Upper lobe of left lung (tissue), 6 donors: ENCODE measurements at regions not wholly inside any gene's neighbourhood (a gene's known extent, or its start where the extent isn't known, plus 50 kb on each side); places are given as distances from the start of the nearest gene placed in this dataset.

Experiments used
- ATAC-seq, 2 donors: fragments of 200-7000 bp; cut with Tn5 transposase; one replicate each; pipeline ENCODE4 v1.9.1; 2022; ENCODE audit warnings: mild to moderate bottlenecking in 2 of 2, moderate library complexity in 2 of 2; ENCODE audit not compliant: low FRiP score in 2 of 2
- DNase-seq, 2 donors: peaks; one replicate each; pipeline ENCODE4 v3.0.0-alpha.2; 2019 to 2020
- H3K27ac ChIP-seq, 4 donors: fragments of 200-600 bp; sonication (generic); one replicate each; pipeline ENCODE4 v1.5.1; 2016 to 2019
- H3K27me3 ChIP-seq, 4 donors: fragments of 200-600 bp; sonication (generic); one replicate each; pipeline ENCODE4 v1.5.1; 2017 to 2019
- H3K36me3 ChIP-seq, 4 donors: fragments of 200-600 bp; sonication (generic); one replicate each; pipeline ENCODE4 v1.5.1; 2016 to 2019
- H3K4me1 ChIP-seq, 4 donors: fragments of 200-600 bp; sonication (generic); one replicate each; pipeline ENCODE4 v1.5.1; 2018 to 2019
- H3K4me3 ChIP-seq, 4 donors: fragments of 200-600 bp; sonication (generic); one replicate each; pipeline ENCODE4 v1.5.1; 2017 to 2019; ENCODE audit warnings: mild to moderate bottlenecking in 2 of 4, moderate library complexity in 1 of 4
- H3K9me3 ChIP-seq, 4 donors: fragments of 200-600 bp; sonication (generic); one replicate each; pipeline ENCODE4 v1.5.1; 2018 to 2019
- CTCF ChIP-seq, 6 experiments: fragments of 450-650 bp in 4 of 6; fragments of 200-600 bp in 2 of 6; sonication (generic) in 2 of 6; IDR thresholded peaks; one replicate each; pipeline ENCODE4 v1.5.1; 2016 to 2019; ENCODE audit warnings: antibody characterized with exemption in 6 of 6
- EP300 ChIP-seq, 4 donors: sonication (generic); formaldehyde crosslinking; IDR thresholded peaks; one replicate each; pipeline ENCODE4 v1.5.1; 2017; ENCODE audit warnings: antibody characterized with exemption in 4 of 4, control low read depth in 2 of 4
- POLR2A ChIP-seq, 4 donors: fragments of 450-650 bp; IDR thresholded peaks; one replicate each; pipeline ENCODE4 v1.5.1; 2016 to 2017; ENCODE audit warnings: antibody characterized with exemption in 4 of 4, mild to moderate bottlenecking in 2 of 4
- POLR2AphosphoS5 ChIP-seq, 2 donors: sonication (generic); formaldehyde crosslinking; IDR thresholded peaks; one replicate each; pipeline ENCODE4 v1.5.1; 2017; ENCODE audit warnings: antibody characterized with exemption in 2 of 2
- WGBS, 2 donors: methylation state at CpG; one replicate each; pipeline ENCODE4 v1.1.5; 2017 to 2018; 5-methylcytosine and 5-hydroxymethylcytosine counted together
- donor health status: DM: no; HTN: no; CAD: no; lungs with moderate emphysema.
- donor health status: DM: no; HTN: yes; CAD: no; lungs with severe emphysema.

DNA sequence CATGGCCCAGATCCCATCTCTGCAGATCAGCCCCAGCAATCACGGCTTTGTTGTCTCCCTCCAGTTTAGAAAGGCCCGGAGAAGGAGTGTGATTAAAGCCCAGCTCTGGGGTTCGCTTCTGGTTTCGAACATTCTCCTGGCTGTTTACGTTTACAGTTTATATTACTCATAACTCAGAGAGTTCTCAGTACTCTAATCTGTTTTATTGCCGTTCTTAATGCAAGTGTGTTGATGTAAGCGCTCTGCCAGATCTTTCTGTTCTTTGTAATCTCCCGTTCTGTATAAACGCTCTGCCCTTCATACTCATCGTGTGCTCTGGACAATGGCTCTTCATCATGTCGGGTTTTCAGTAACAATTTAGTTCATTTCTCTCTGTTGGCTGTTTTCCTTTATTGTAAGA lies 82.5 kb upstream of the PRNP start:
- Histone ChIP-seq H3K4me3 (no peak overlapping the region), H3K27me3 (no peaks in the 10 kb centered on the region), H3K27ac (no peak overlapping the region), H3K36me3 (no peaks in the 10 kb centered on the region), H3K9me3 (no peaks in the 10 kb centered on the region), H3K4me1 (peaks cover 0 to 4% (median 2%) of the 10 kb centered on the region in 4 donors)
- TF ChIP-seq POLR2A (IDR thresholded peaks at IDR 0.05) (no peak), POLR2AphosphoS5 (IDR thresholded peaks at IDR 0.05) (no peak), CTCF (IDR thresholded peaks at IDR 0.05) (no peak), EP300 (IDR thresholded peaks at IDR 0.05) (no peak)
- DNase-seq (no peak), ATAC-seq (no peak)
- WGBS, 2 donors: 73 to 75% methylated on average over 11 of the region's 11 CpGs

DNA sequence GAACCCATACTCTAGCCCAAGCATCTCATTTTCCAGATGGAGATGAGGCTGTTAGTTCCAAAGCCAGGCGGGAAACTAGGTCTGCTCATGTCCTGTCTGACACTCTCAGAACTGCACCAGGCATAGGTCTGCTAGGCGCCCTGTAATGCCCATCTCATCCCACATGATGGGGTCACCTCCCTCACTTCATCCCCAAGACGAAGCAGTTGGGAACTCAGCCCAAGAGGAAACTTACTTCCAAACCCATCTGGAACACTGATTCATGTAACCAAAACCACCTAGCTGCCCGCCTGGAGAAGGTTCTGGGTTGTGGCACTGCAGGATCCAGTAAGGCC lies 84.0 kb upstream of the PRNP start:
- TF ChIP-seq POLR2AphosphoS5 (IDR thresholded peaks at IDR 0.05) (no peak), POLR2A (IDR thresholded peaks at IDR 0.05) (no peak), EP300 (IDR thresholded peaks at IDR 0.05) (no peak), CTCF (IDR thresholded peaks at IDR 0.05) (no peak)
- H3K27ac ChIP-seq: no peak overlapping the region
- H3K36me3 ChIP-seq: no peaks in the 10 kb centered on the region
- WGBS, 2 donors: 83 to 94% methylated on average over 3 to 4 of the region's 4 CpGs
- H3K4me1 ChIP-seq: peaks cover 0 to 4% (median 0%) of the 10 kb centered on the region in 4 donors
- DNase-seq (no peak), ATAC-seq (no peak)
- no peak overlapping the region for H3K4me3 ChIP-seq
- H3K9me3 ChIP-seq: no peaks in the 10 kb centered on the region
- no peaks in the 10 kb centered on the region for H3K27me3 ChIP-seq

GRCh38 chr20:4601630-4602296 lies 84.5 kb upstream of the PRNP start:
- peak in 1 of 2 donors; percentile 49 for ATAC-seq
- Histone ChIP-seq H3K4me1 (peaks cover 0 to 4% (median 0%) of the 10 kb centered on the region in 4 donors), H3K36me3 (no peaks in the 10 kb centered on the region), H3K4me3 (no peak overlapping the region), H3K9me3 (no peaks in the 10 kb centered on the region), H3K27ac (no peak overlapping the region), H3K27me3 (no peaks in the 10 kb centered on the region)
- peak in 1 of 2 donors; percentile 53 for DNase-seq
- WGBS, 2 donors: 57 to 58% methylated on average over 8 of the region's 8 CpGs
- TF ChIP-seq POLR2AphosphoS5 (IDR thresholded peaks at IDR 0.05) (no peak), EP300 (IDR thresholded peaks at IDR 0.05) (no peak), POLR2A (IDR thresholded peaks at IDR 0.05) (no peak)

DNA sequence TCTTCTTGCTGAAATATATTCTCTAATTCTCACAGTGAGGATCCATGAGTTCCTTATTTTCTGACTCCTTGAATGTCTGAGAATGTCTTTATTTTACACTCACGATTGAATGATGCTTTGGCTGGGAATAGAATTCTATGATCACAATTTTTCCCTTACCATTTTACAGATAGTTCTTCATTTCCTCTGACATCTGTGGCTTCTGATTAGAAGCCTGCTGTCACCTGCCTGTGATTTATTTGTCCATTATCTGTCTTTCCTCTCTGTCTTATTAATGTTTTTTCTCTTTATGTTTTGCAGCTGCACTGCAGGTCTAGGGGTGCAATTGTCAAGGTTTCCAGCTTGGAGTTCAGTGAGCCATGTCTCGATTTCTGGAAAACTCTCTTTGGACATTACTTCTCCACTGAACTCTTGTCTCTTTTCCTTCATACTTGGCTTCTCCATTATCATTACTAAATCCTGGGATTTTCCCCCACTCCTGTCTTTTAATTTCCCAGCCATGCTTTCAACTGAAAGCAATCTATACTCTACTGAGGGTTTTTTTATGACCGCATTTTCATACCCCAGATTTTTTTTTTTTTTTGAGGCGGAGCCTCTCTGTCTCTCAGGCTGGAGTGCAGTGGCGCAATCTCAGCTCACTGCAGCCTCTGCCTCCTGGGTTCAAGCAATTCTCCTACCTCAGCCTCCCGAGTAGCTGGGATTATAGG lies 85.8 kb upstream of the PRNP start:
- Histone ChIP-seq H3K36me3 (no peaks in the 10 kb centered on the region), H3K27ac (no peak overlapping the region), H3K4me3 (no peak overlapping the region), H3K4me1 (peaks cover 0 to 4% (median 0%) of the 10 kb centered on the region in 4 donors), H3K27me3 (no peaks in the 10 kb centered on the region), H3K9me3 (no peaks in the 10 kb centered on the region)
- no peak for TF ChIP-seq POLR2A (IDR thresholded peaks at IDR 0.05)
- no peak for TF ChIP-seq CTCF (IDR thresholded peaks at IDR 0.05)
- no peak for TF ChIP-seq EP300 (IDR thresholded peaks at IDR 0.05)
- no peak for TF ChIP-seq POLR2AphosphoS5 (IDR thresholded peaks at IDR 0.05)
- 77 to 78% methylated on average over 6 of the region's 6 CpGs for WGBS, 2 donors
- ATAC-seq (no peak), DNase-seq (no peak)

DNA sequence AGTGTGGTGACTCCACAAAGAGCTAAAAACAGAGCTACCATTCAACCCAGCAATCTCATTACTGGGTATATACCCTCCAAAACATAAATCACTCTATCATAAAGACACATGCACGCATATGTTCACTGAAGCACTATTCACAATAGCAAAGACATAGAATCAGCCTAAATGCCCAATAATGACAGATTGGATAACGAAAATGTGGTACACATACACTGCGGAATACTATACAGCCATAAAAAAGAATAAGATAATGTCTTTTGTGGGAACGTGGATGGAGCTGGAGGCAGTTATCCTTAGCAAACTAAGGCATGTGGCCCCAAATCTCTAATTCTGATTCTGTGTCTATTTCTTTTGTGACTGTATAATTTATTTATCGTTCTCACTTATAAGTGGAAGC lies 89.0 kb upstream of the PRNP start:
- H3K4me1 ChIP-seq: peaks cover 8 to 16% (median 12%) of the 10 kb centered on the region in 4 donors
- no peak for ATAC-seq
- 83 to 89% methylated on average over 5 of the region's 5 CpGs for WGBS, 2 donors
- no peaks in the 10 kb centered on the region for H3K27me3 ChIP-seq
- H3K27ac ChIP-seq: no peak overlapping the region
- no peak overlapping the region for H3K4me3 ChIP-seq
- no peaks in the 10 kb centered on the region for H3K36me3 ChIP-seq
- no peak for DNase-seq
- TF ChIP-seq POLR2AphosphoS5 (IDR thresholded peaks at IDR 0.05): no peak
- TF ChIP-seq CTCF (IDR thresholded peaks at IDR 0.05): no peak
- TF ChIP-seq EP300 (IDR thresholded peaks at IDR 0.05): no peak
- TF ChIP-seq POLR2A (IDR thresholded peaks at IDR 0.05): no peak
- no peaks in the 10 kb centered on the region for H3K9me3 ChIP-seq
